Spleen (tissue), 11 donors: ENCODE measurements at regions not wholly inside any gene's neighbourhood (a gene's known extent, or its start where the extent isn't known, plus 50 kb on each side); places are given as distances from the start of the nearest gene placed in this dataset.

Source experiments
- DNase-seq: peaks from one replicate; pipeline ENCODE4 v3.0.0-alpha.2; 2020
- H3K27ac ChIP-seq, 8 donors: fragments of 200-600 bp; sonication (generic) in 7 of 8; 1 replicate in 4 of 8; 2 replicates in 4 of 8; pipeline versions ENCODE4 v1.5.0 to v1.8.0; 2016 to 2021; ENCODE audit warnings: inconsistent platforms in 4 of 8, mild to moderate bottlenecking in 4 of 8, moderate library complexity in 1 of 8
- H3K27me3 ChIP-seq, 7 donors: fragments of 200-600 bp; sonication (generic) in 6 of 7; replicated peaks in 1 of 7; 1 replicate in 4 of 7; 2 replicates in 3 of 7; pipeline versions ENCODE4 v1.5.0 to v1.8.0; 2016 to 2021; ENCODE audit warnings: inconsistent platforms in 3 of 7, mild to moderate bottlenecking in 1 of 7
- H3K36me3 ChIP-seq, 6 donors: fragments of 200-600 bp; sonication (generic) in 5 of 6; 1 replicate in 4 of 6; 2 replicates in 2 of 6; pipeline versions ENCODE4 v1.5.0 to v1.8.0; 2016 to 2021; ENCODE audit warnings: inconsistent platforms in 2 of 6
- H3K4me1 ChIP-seq, 6 donors: fragments of 200-600 bp; sonication (generic) in 5 of 6; 1 replicate in 3 of 6; 2 replicates in 3 of 6; pipeline versions ENCODE4 v1.5.0 to v1.8.0; 2016 to 2021; ENCODE audit warnings: inconsistent platforms in 3 of 6
- H3K4me3 ChIP-seq, 8 donors: fragments of 200-600 bp; sonication (generic) in 7 of 8; 1 replicate in 4 of 8; 2 replicates in 4 of 8; pipeline versions ENCODE4 v1.5.0 to v1.8.0; 2016 to 2021; ENCODE audit warnings: inconsistent platforms in 4 of 8, mild to moderate bottlenecking in 4 of 8, moderate library complexity in 2 of 8
- H3K9me3 ChIP-seq, 8 donors: fragments of 200-600 bp; sonication (generic) in 7 of 8; 1 replicate in 4 of 8; 2 replicates in 4 of 8; pipeline versions ENCODE4 v1.5.0 to v1.8.0; 2016 to 2021; ENCODE audit warnings: inconsistent platforms in 4 of 8
- POLR2A ChIP-seq, 3 donors: fragments of 450-650 bp; IDR thresholded peaks; one replicate each; pipeline ENCODE4 v1.5.1; 2017; ENCODE audit warnings: antibody characterized with exemption in 3 of 3, mild to moderate bottlenecking in 1 of 3
- POLR2AphosphoS5 ChIP-seq, 3 donors: sonication (generic); formaldehyde crosslinking; IDR thresholded peaks; one replicate each; pipeline ENCODE4 v1.5.1; 2017; ENCODE audit warnings: antibody characterized with exemption in 3 of 3
- WGBS, 5 donors: extraction: QIAGEN DNeasy Blood & Tissue Kit in 3 of 5; methylation state at CpG; one replicate each; pipeline versions ENCODE4 v1.1.5 to v1.1.7; 2013 to 2018; 5-methylcytosine and 5-hydroxymethylcytosine counted together
- intact Hi-C: fragments of 100-400 bp; cut with DNase I; formaldehyde crosslinking; loops from one replicate; pipeline ENCODE4 v1.15.0; 2023; ENCODE audit warnings: low total_unique reads
- TF ChIP-seq, protein P1 (sequence below), 11 experiments: fragments of 200-600 bp in 7 of 11; fragments of 450-650 bp in 4 of 11; sonication (generic) in 4 of 11; IDR thresholded peaks in 8 of 11; conservative IDR thresholded peaks in 3 of 11; 1 replicate in 7 of 11; 2 replicates in 4 of 11; pipeline versions ENCODE4 v1.4.0 to v1.8.0; 2016 to 2021; ENCODE audit warnings: antibody characterized with exemption in 11 of 11, inconsistent platforms in 4 of 11, mild to moderate bottlenecking in 1 of 11
- donor health status: healthy with polysubstance abuse.
- donor health status: DM: no; HTN: no; CAD: no; lungs with moderate emphysema.
- donor health status: DM: no; HTN: no; CAD: no.
- donor health status: Bipolar disorder and iron deficiency.
- donor health status: healthy.
- donor health status: DM: no; HTN: no; CAD: no.
- donor health status: DM: yes; HTN: yes; CAD: no.

DNA sequence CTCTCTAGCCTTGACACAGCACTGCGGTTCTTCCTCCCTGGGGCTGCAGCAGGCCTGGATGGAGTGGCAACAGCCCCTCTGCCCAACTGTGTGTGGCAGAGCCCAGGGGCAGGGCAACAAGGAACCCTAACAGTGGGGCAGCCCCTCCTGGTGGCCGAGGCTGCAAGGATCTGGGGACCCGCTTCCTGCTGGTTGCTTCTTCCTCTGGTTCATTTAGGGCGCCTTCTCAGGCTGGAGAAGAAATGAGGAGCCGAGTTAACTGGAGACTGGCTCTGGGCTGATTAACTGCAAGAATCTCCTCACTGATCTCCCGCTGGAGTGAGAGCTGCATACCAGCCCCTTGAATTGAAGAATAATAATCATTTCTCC lies 80.1 kb upstream of the EMX2 start:
- H3K4me1 ChIP-seq: peaks cover 0 to 9% (median 1%) of the 10 kb centered on the region in 6 donors
- peaks cover 0 to 8% (median 3%) of the 10 kb centered on the region in 8 donors for H3K9me3 ChIP-seq
- TF ChIP-seq, protein P1, sequence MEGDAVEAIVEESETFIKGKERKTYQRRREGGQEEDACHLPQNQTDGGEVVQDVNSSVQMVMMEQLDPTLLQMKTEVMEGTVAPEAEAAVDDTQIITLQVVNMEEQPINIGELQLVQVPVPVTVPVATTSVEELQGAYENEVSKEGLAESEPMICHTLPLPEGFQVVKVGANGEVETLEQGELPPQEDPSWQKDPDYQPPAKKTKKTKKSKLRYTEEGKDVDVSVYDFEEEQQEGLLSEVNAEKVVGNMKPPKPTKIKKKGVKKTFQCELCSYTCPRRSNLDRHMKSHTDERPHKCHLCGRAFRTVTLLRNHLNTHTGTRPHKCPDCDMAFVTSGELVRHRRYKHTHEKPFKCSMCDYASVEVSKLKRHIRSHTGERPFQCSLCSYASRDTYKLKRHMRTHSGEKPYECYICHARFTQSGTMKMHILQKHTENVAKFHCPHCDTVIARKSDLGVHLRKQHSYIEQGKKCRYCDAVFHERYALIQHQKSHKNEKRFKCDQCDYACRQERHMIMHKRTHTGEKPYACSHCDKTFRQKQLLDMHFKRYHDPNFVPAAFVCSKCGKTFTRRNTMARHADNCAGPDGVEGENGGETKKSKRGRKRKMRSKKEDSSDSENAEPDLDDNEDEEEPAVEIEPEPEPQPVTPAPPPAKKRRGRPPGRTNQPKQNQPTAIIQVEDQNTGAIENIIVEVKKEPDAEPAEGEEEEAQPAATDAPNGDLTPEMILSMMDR (IDR thresholded peaks at IDR 0.05 in 8 of 11, conservative IDR thresholded peaks at IDR 0.05 in 3 of 11): peak in 1 of 11 experiments; percentile 15
- no peak for TF ChIP-seq POLR2AphosphoS5 (IDR thresholded peaks at IDR 0.05)
- no peaks in the 10 kb centered on the region for H3K36me3 ChIP-seq
- intact Hi-C loops: no loop called here
- 54 to 66% (median 60%) methylated on average over 6 of the region's 6 CpGs for WGBS, 5 donors
- peaks cover 0 to 33% (median 4%) of the 10 kb centered on the region in 7 donors for H3K27me3 ChIP-seq
- H3K4me3 ChIP-seq: no peak overlapping the region
- DNase-seq: peak; percentile 70
- H3K27ac ChIP-seq: no peak overlapping the region

DNA sequence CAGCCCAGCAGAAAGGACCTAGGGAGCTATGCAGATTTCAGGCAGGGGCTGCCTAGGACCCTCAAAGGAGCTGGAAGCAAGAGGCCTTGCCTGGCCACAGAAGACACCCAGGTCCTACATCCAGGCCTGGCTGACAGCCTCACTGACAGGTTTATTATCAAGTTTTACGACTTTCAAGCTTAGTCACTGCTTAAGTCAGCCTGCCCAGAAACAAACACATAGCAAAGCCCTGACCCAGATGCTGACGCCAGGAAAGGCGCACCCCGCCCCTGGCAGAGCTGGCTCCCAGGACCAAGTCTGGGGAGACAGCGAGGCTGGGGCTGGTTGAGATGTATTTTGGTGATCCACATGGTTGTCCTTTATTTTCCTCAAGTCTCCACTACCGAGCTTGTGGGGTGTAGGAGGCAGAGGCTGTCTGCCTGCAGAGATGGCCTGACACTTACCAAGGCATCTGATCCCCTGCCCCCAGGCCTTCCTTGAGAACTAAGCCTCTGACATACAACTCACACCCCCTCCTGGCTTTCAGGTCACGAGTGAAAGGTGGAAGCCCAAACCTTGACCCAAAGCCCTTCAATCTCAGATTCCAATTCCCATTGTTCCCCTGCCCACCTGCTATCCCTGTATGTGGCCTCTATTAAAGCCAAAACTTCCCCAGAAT lies 80.7 kb upstream of the EMX2 start:
- peak; percentile 59 for DNase-seq
- intact Hi-C loops: no loop called here
- H3K4me1 ChIP-seq: peaks cover 0 to 14% (median 5%) of the 10 kb centered on the region in 6 donors

DNA sequence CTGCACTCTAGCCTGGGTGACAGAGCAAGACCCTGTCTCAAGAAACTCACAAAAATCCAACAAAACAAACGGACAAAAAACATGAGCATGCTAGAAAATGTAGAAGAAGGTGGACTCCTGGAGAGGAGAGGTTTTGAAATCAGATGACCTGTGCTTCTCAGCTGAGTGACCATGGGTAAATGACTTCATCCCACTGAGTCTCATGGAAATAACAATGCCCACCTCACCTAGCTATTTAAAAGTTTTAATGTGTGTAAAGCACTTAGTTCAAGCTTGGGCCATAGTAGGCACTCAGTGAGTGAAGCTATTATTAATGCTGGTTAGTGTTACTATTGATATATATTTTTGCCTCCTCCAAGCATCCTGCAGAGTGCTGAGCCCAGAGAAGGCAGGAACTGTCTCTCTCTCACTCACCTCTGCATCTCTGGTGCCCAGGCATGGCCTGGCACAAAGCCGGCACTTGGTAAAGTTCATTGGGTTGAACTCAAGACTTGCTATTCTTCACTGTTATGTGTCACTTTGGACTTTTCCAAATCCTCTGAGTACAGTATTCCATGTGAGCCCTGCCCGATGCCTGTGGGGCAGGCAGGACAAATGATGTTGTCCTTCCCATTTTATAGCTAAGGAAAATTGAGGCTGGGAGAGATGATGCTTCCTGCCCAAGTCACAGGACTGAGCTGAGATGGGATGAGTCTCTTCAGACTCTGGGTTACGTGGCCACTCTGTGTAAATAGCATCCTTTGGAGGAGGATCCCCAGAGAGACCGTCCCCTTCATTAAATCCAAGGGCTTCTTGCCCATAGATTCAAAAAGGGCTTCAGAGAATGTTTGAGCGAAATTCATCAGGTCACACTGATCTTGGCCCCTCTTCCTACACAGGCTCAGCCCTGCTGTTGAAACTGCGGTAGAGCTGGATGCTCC lies 81.4 kb upstream of the EMX2 start:
- DNase-seq: peak; percentile 18
- Histone ChIP-seq H3K4me3 (no peak overlapping the region), H3K27ac (no peak overlapping the region), H3K27me3 (peaks cover 0 to 46% (median 5%) of the 10 kb centered on the region in 7 donors), H3K4me1 (peaks cover 0 to 22% (median 9%) of the 10 kb centered on the region in 6 donors), H3K36me3 (no peaks in the 10 kb centered on the region), H3K9me3 (peaks cover 0 to 8% (median 3%) of the 10 kb centered on the region in 8 donors)
- intact Hi-C loops: no loop called here
- 78 to 90% (median 89%) methylated on average over 6 to 7 of the region's 7 CpGs for WGBS, 5 donors
- TF ChIP-seq, protein P1 (IDR thresholded peaks at IDR 0.05 in 8 of 11, conservative IDR thresholded peaks at IDR 0.05 in 3 of 11): no peak
- no peak for TF ChIP-seq POLR2AphosphoS5 (IDR thresholded peaks at IDR 0.05)
- TF ChIP-seq POLR2A (IDR thresholded peaks at IDR 0.05): no peak

More for the DNA sequence above, 80.7 kb upstream of the EMX2 start:
- Histone ChIP-seq H3K36me3 (no peaks in the 10 kb centered on the region), H3K4me3 (no peak overlapping the region), H3K9me3 (peaks cover 0 to 8% (median 3%) of the 10 kb centered on the region in 8 donors), H3K27me3 (peaks cover 0 to 38% (median 5%) of the 10 kb centered on the region in 7 donors), H3K27ac (no peak overlapping the region)
- TF ChIP-seq POLR2AphosphoS5 (IDR thresholded peaks at IDR 0.05) (no peak), POLR2A (IDR thresholded peaks at IDR 0.05) (no peak)
- TF ChIP-seq, protein P1 (IDR thresholded peaks at IDR 0.05 in 8 of 11, conservative IDR thresholded peaks at IDR 0.05 in 3 of 11): no peak
- 44 to 76% (median 65%) methylated on average over 6 to 7 of the region's 7 CpGs for WGBS, 5 donors

DNA sequence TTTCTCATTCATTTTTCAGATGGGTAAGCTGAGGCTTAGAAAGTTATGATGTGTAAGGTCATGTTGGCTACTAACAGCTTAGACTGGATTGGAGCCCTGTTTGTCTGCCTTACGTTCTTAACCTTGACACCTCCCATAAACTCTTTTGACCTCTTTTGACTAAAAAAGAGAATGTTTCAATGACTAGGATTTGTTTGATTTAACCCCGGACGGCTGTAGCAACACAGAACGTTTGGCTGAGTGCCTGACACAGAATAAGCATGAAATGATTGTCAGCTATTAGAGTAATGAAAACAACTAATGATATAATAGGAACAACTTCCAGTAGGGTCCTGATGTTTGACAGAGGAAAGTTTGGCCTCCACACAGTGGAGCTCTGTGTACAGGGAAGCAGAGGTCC lies 83.3 kb upstream of the PDZD8 start:
- intact Hi-C loops: no loop called here
- peak; percentile 1 for DNase-seq
- Histone ChIP-seq H3K27me3 (peaks cover 0 to 55% (median 5%) of the 10 kb centered on the region in 7 donors), H3K4me3 (no peak overlapping the region), H3K4me1 (peaks cover 0 to 43% (median 10%) of the 10 kb centered on the region in 6 donors), H3K27ac (no peak overlapping the region), H3K36me3 (no peaks in the 10 kb centered on the region), H3K9me3 (peaks cover 0 to 14% (median 3%) of the 10 kb centered on the region in 8 donors)
- WGBS, 5 donors: 52 to 73% (median 65%) methylated on average over 4 of the region's 4 CpGs
- TF ChIP-seq POLR2A (IDR thresholded peaks at IDR 0.05) (no peak), POLR2AphosphoS5 (IDR thresholded peaks at IDR 0.05) (no peak)
- TF ChIP-seq, protein P1 (IDR thresholded peaks at IDR 0.05 in 8 of 11, conservative IDR thresholded peaks at IDR 0.05 in 3 of 11): no peak
